IMR-90 (cell line): ENCODE measurements at regions not wholly inside any gene's neighbourhood (a gene's known extent, or its start where the extent isn't known, plus 50 kb on each side); places are given as distances from the start of the nearest gene placed in this dataset.
"Not testable (repeated sequence)": the region's sequence is repeated elsewhere in the genome, so short reads cannot be mapped to it uniquely, and the experiment has no call there.

ENCODE experiments used
- ATAC-seq: fragments of 200-7000 bp; cut with Tn5 transposase; 2 replicates; pipeline ENCODE4 v1.9.1; 2020; ENCODE audit warnings: low read depth, mild to moderate bottlenecking, moderate library complexity
- BruUV-seq: library from RNA; stranded (reverse); fragments of 400-500 nt; replicated peaks from 2 replicates; lab custom pipeline; 2021; lab: Mats Ljungman, UMichigan
- CTCF ChIA-PET: fragments of 300-600 bp; formaldehyde crosslinking; extraction: SDS; loops from one replicate; lab custom pipeline; 2021; ENCODE audit warnings: antibody characterized with exemption; lab: Yijun Ruan, JAX
- POLR2A ChIA-PET: fragments of 300-600 bp; sonication (Branson Sonifier 250); formaldehyde crosslinking; loops from one replicate; lab custom pipeline; 2022; ENCODE audit warnings: antibody characterized with exemption; ENCODE audit not compliant: unreplicated experiment; lab: Charles Lee
- DNase-seq: peaks from one replicate; pipeline ENCODE4 v3.0.0; 2013
- H2AFZ ChIP-seq: replicated peaks from 2 replicates; pipeline ENCODE3; 2013; ENCODE audit warnings: low read length, mild to moderate bottlenecking; ENCODE audit not compliant: poor library complexity
- H2AK5ac ChIP-seq: 2 replicates; pipeline ENCODE4 v1.6.1; 2013; ENCODE audit warnings: low read depth, low read length, inconsistent platforms
- H2AK9ac ChIP-seq: replicated peaks from 2 replicates; pipeline ENCODE3; 2013; ENCODE audit warnings: mild to moderate bottlenecking, low read depth, low read length, moderate library complexity; ENCODE audit not compliant: poor library complexity
- H2BK120ac ChIP-seq: 2 replicates; pipeline ENCODE4 v1.6.1; 2013; ENCODE audit warnings: low read depth, low read length, inconsistent platforms
- H2BK15ac ChIP-seq: 3 replicates; pipeline ENCODE4 v1.6.1; 2013; ENCODE audit warnings: low read depth, low read length, inconsistent platforms
- H2BK20ac ChIP-seq: 2 replicates; pipeline ENCODE4 v1.6.1; 2013; ENCODE audit warnings: low read depth, mild to moderate bottlenecking, inconsistent platforms, low read length, moderate library complexity
- H2BK5ac ChIP-seq: 2 replicates; pipeline ENCODE4 v1.6.1; 2013; ENCODE audit warnings: mild to moderate bottlenecking, low read depth, low read length, inconsistent platforms; ENCODE audit not compliant: poor library complexity, severe bottlenecking
- H3K14ac ChIP-seq: replicated peaks from 2 replicates; pipeline ENCODE4 v1.6.1; 2013; ENCODE audit warnings: low read depth, low read length, inconsistent platforms
- H3K18ac ChIP-seq: 2 replicates; pipeline ENCODE4 v1.6.1; 2013; ENCODE audit warnings: low read depth, low read length, control low read depth
- H3K23ac ChIP-seq: 2 replicates; pipeline ENCODE4 v1.6.1; 2013; ENCODE audit warnings: low read depth, low read length, inconsistent platforms
- H3K27ac ChIP-seq: 2 replicates; pipeline ENCODE4 v1.5.1; 2013; ENCODE audit warnings: mild to moderate bottlenecking, control low read depth, low read length; ENCODE audit not compliant: insufficient read depth
- H3K27me3 ChIP-seq: 2 replicates; pipeline ENCODE4 v1.6.1; 2013; ENCODE audit warnings: low read length; ENCODE audit not compliant: control insufficient read depth, insufficient read depth
- H3K36me3 ChIP-seq: 2 replicates; pipeline ENCODE4 v1.6.1; 2013; ENCODE audit warnings: low read length, mixed read lengths; ENCODE audit not compliant: control insufficient read depth, insufficient read depth
- H3K4ac ChIP-seq: 2 replicates; pipeline ENCODE4 v1.6.1; 2013; ENCODE audit warnings: low read depth, low read length, inconsistent platforms
- H3K4me1 ChIP-seq: 2 replicates; pipeline ENCODE4 v1.6.1; 2013; ENCODE audit warnings: low read length, mixed read lengths; ENCODE audit not compliant: control insufficient read depth, insufficient read depth
- H3K4me2 ChIP-seq: 2 replicates; pipeline ENCODE4 v1.6.1; 2013; ENCODE audit warnings: low read depth, mild to moderate bottlenecking, control low read depth, low read length, moderate library complexity
- H3K4me3 ChIP-seq: 2 replicates; pipeline ENCODE4 v1.5.1; 2013; ENCODE audit warnings: low read depth, mild to moderate bottlenecking, control low read depth, low read length, moderate library complexity; ENCODE audit not compliant: insufficient read depth
- H3K56ac ChIP-seq: 2 replicates; pipeline ENCODE4 v1.6.1; 2013; ENCODE audit warnings: low read length, inconsistent platforms; ENCODE audit not compliant: insufficient read depth; ENCODE audit errors: extremely low read depth
- H3K79me1 ChIP-seq, 2 experiments: 2 replicates each; pipeline ENCODE4 v1.6.1; 2013; ENCODE audit warnings: low read length in 2 of 2, inconsistent platforms in 1 of 2, low read depth in 1 of 2
- H3K9ac ChIP-seq: 2 replicates; pipeline ENCODE4 v1.6.1; 2013; ENCODE audit warnings: low read depth, low read length, control low read depth
- H3K9me1 ChIP-seq: 2 replicates; pipeline ENCODE4 v1.6.1; 2013; ENCODE audit warnings: low read length, inconsistent platforms; ENCODE audit not compliant: insufficient read depth
- H3K9me3 ChIP-seq: 2 replicates; pipeline ENCODE4 v1.6.1; 2013; ENCODE audit warnings: low read length; ENCODE audit not compliant: control insufficient read depth, insufficient read depth
- H4K20me1 ChIP-seq: 2 replicates; pipeline ENCODE4 v1.6.1; 2013; ENCODE audit warnings: low read length, inconsistent platforms; ENCODE audit not compliant: insufficient read depth
- H4K5ac ChIP-seq: 2 replicates; pipeline ENCODE4 v1.6.1; 2013; ENCODE audit warnings: mild to moderate bottlenecking, low read depth, low read length, control low read depth
- H4K8ac ChIP-seq, 2 experiments: 2 replicates each; pipeline ENCODE4 v1.6.1; 2013; ENCODE audit warnings: low read depth in 2 of 2, low read length in 2 of 2, control low read depth in 1 of 2, inconsistent platforms in 1 of 2
- H4K91ac ChIP-seq: 2 replicates; pipeline ENCODE4 v1.6.1; 2013; ENCODE audit warnings: low read depth, low read length, inconsistent platforms; ENCODE audit not compliant: insufficient read depth
- CEBPB ChIP-seq: IDR thresholded peaks from 2 replicates; pipeline ENCODE4 v1.6.1; 2012; ENCODE audit warnings: low read depth, low read length, improper control_type of control experiment
- CHD1 ChIP-seq: IDR thresholded peaks from 2 replicates; pipeline ENCODE4 v1.6.1; 2012; ENCODE audit warnings: low read depth, low read length, improper control_type of control experiment
- MAFK ChIP-seq: IDR thresholded peaks from 2 replicates; pipeline ENCODE4 v1.6.1; 2012; ENCODE audit warnings: low read depth, low read length, improper control_type of control experiment
- POLR2A ChIP-seq: IDR thresholded peaks from 2 replicates; pipeline ENCODE4 v1.6.1; 2012; ENCODE audit warnings: mild to moderate bottlenecking, low read depth, low read length
- RAD21 ChIP-seq: IDR thresholded peaks from 2 replicates; pipeline ENCODE4 v1.6.1; 2012; ENCODE audit warnings: low read length, improper control_type of control experiment
- SMC3 ChIP-seq: fragments of 150-350 bp; IDR thresholded peaks from 2 replicates; pipeline ENCODE4 v1.6.1; 2016; ENCODE audit warnings: low read depth, mild to moderate bottlenecking, antibody characterized with exemption, low read length, moderate library complexity
- WGBS, 2 experiments: methylation state at CpG; one replicate each; pipeline versions ENCODE4 v1.1.5 to v1.1.7; 2013; ENCODE audit warnings: missing lambda C conversion rate in 2 of 2; ENCODE audit not compliant: insufficient read length in 1 of 2; ENCODE audit errors: extremely low coverage in 2 of 2; 5-methylcytosine and 5-hydroxymethylcytosine counted together
- dilution Hi-C: fragments of 300-500 bp; cut with HindIII; formaldehyde crosslinking; loops from one replicate; pipeline ENCODE4 v1.14.3; 2018; ENCODE audit warnings: low sequenced_read_pairs; ENCODE audit not compliant: unreplicated experiment
- in situ Hi-C: fragments of 300-500 bp; cut with MboI; formaldehyde crosslinking; loops from 3 replicates; pipeline ENCODE4 v1.14.3; 2019; ENCODE audit warnings: low sequenced_read_pairs, inconsistent platforms, mixed read lengths
- intact Hi-C: fragments of 100-400 bp; cut with micrococcal nuclease; formaldehyde crosslinking; loops from 2 replicates; pipeline ENCODE4 v1.10.0; 2022
- TF ChIP-seq, protein P1 (sequence below): fragments of 150-350 bp; IDR thresholded peaks from 2 replicates; pipeline ENCODE4 v1.6.1; 2017; ENCODE audit warnings: mild to moderate bottlenecking, antibody characterized with exemption, low read length, low read depth

DNA sequence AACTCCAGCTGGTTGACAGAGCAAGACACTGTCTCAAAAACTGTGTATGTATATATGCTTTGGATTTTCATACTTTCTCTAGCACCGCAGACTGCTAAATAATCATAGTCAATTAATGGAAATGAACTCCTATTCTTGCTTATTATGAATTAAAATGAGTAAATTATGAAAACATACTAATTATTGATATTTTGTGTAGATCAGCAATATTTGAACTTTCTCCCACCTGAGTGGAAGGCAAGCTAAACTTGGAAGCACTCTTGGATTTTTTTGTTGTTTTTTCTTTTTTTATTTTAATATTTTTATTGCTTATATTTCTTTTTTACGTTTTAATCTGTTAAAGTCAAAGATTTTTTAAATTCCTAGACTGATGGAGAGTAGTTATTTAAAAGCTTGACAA is 201.7 kb downstream of the CDRT15L2 start:
- Histone ChIP-seq H3K4me1 (no peaks in the 10 kb centered on the region), H3K56ac (no peak overlapping the region), H2BK20ac (no peak overlapping the region), H3K4me2 (no peak overlapping the region), H3K23ac (no peak overlapping the region), H3K18ac (no peak overlapping the region), H3K9ac (no peak overlapping the region), H3K4me3 (no peak overlapping the region), H3K9me1 (no peaks in the 10 kb centered on the region), H3K9me3 (0 out of 2 replicates have a peak, but pooled peaks cover 3% of the 10 kb centered on the region), H3K27ac (no peak overlapping the region), H3K79me1 (no peaks in the 10 kb centered on the region), H2AK9ac (no peak overlapping the region), H4K5ac (no peak overlapping the region), H4K8ac (no peak overlapping the region), H4K20me1 (no peaks in the 10 kb centered on the region), H4K91ac (no peak overlapping the region), H2AFZ (no peak overlapping the region), H2BK15ac (no peak overlapping the region), H2BK5ac (no peak overlapping the region), H3K14ac (no peak overlapping the region), H3K36me3 (no peaks in the 10 kb centered on the region), H2AK5ac (no peak overlapping the region), H2BK120ac (no peak overlapping the region), H3K4ac (no peak overlapping the region), H3K27me3 (peaks cover 13% of the 10 kb centered on the region)
- dilution Hi-C loops (no loop called here), intact Hi-C loops (no loop called here), in situ Hi-C loops (no loop called here)
- DNase-seq (no peak), ATAC-seq (no peak)
- POLR2A ChIA-PET, result no interaction called here
- CTCF ChIA-PET, result no interaction called here
- WGBS, 2 experiments, result no CpG with 5 or more reads among the region's 2 CpGs
- TF ChIP-seq, protein P1, sequence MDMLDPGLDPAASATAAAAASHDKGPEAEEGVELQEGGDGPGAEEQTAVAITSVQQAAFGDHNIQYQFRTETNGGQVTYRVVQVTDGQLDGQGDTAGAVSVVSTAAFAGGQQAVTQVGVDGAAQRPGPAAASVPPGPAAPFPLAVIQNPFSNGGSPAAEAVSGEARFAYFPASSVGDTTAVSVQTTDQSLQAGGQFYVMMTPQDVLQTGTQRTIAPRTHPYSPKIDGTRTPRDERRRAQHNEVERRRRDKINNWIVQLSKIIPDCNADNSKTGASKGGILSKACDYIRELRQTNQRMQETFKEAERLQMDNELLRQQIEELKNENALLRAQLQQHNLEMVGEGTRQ, result no peak
- TF ChIP-seq CHD1 (no peak), POLR2A (no peak), CEBPB (no peak), MAFK (peak; percentile 48), SMC3 (no peak), RAD21 (no peak)
- no TSS peak for BruUV-seq

DNA sequence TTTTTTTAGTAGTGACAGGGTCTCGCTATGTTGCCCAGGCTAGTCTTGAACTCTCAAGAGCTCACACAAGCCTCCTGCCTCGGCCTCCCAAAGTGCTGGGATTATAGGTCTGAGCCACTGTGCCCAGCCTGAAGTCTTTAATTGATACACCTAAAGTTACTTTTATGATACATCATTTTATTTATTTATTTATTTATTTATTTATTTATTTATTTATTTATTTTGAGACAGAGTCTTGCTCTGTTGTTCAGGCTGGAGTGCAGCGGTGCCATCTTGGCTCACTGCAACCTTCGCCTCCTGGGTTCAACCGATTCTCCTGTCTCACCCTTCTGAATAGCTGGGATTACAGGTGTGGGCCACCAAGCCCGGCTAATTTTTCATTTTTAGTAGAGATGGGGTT is 202.3 kb downstream of the CDRT15L2 start:
- H3K4me1 ChIP-seq, H3K56ac ChIP-seq, H2BK5ac ChIP-seq, H4K91ac ChIP-seq, POLR2A ChIA-PET, H3K79me1 ChIP-seq, intact Hi-C loops, H2AK5ac ChIP-seq, in situ Hi-C loops, H3K9me3 ChIP-seq, H3K36me3 ChIP-seq, H3K23ac ChIP-seq, H2BK20ac ChIP-seq, H3K9ac ChIP-seq, dilution Hi-C loops, CTCF ChIA-PET, H3K27ac ChIP-seq, BruUV-seq, H3K4me3 ChIP-seq, H4K8ac ChIP-seq, H2AK9ac ChIP-seq, DNase-seq, H3K4ac ChIP-seq, H3K18ac ChIP-seq, H4K5ac ChIP-seq, H3K4me2 ChIP-seq, H3K14ac ChIP-seq, H2AFZ ChIP-seq, H3K9me1 ChIP-seq, H4K20me1 ChIP-seq, H2BK15ac ChIP-seq, ATAC-seq, H2BK120ac ChIP-seq: not testable (repeated sequence)
- H3K27me3 ChIP-seq, result peaks cover 15% of the 10 kb centered on the region
- 83% methylated on average over 1 of the region's 6 CpGs; no CpG with 5 or more reads in 1 of the 2 experiments for WGBS, 2 experiments
